ENCODE measurements at regions not wholly inside any gene's neighbourhood (a gene's known extent, or its start where the extent isn't known, plus 50 kb on each side); places are given as distances from the start of the nearest gene placed in this dataset.

- Histone ChIP-seq H3K4me1 (ENCODE audit: control insufficient read depth, insufficient read depth, low read length) (no peaks in the 10 kb centered on the region), H3K4me3 (ENCODE audit: low read length) (no peak overlapping the region), H3K9me3 (ENCODE audit: control insufficient read depth, low read depth, low read length) (no peaks in the 10 kb centered on the region), H3K27me3 (ENCODE audit: control insufficient read depth, insufficient read depth, low read length) (no peaks in the 10 kb centered on the region), H3K27ac (ENCODE audit: low read length) (no peak overlapping the region), H3K36me3 (ENCODE audit: control insufficient read depth, insufficient read depth, low read length) (no peaks in the 10 kb centered on the region)
- peak in 1 of 2 donors; percentile 30 for DNase-seq
- no CpG with 5 or more reads among the region's 4 CpGs for WGBS (ENCODE audit: insufficient coverage, low lambda C conversion rate)
Measured at GRCh38 chr13:38518328-38518727, 168.5 kb upstream of the FREM2 start.

- H3K4me1 ChIP-seq (ENCODE audit: control insufficient read depth, insufficient read depth, low read length) = no peaks in the 10 kb centered on the region
- H3K9me3 ChIP-seq (ENCODE audit: control insufficient read depth, low read depth, low read length) = no peaks in the 10 kb centered on the region
- no peaks in the 10 kb centered on the region for H3K36me3 ChIP-seq (ENCODE audit: control insufficient read depth, insufficient read depth, low read length)
- H3K27ac ChIP-seq (ENCODE audit: low read length) = no peak overlapping the region
- no peak overlapping the region for H3K4me3 ChIP-seq (ENCODE audit: low read length)
- WGBS (ENCODE audit: insufficient coverage, low lambda C conversion rate) = 83% methylated on average over 1 of the region's 6 CpGs
- no peaks in the 10 kb centered on the region for H3K27me3 ChIP-seq (ENCODE audit: control insufficient read depth, insufficient read depth, low read length)
- DNase-seq = no peak
Measured at GRCh38 chr13:38519229-38519911, 167.5 kb upstream of the FREM2 start.

GRCh38 chr13:38520041-38520440 is 166.8 kb upstream of the FREM2 start:
- WGBS (ENCODE audit: insufficient coverage, low lambda C conversion rate) = no CpG with 5 or more reads among the region's 5 CpGs
- H3K27ac ChIP-seq (ENCODE audit: low read length) = no peak overlapping the region
- H3K9me3 ChIP-seq (ENCODE audit: control insufficient read depth, low read depth, low read length) = no peaks in the 10 kb centered on the region
- no peaks in the 10 kb centered on the region for H3K36me3 ChIP-seq (ENCODE audit: control insufficient read depth, insufficient read depth, low read length)
- H3K27me3 ChIP-seq (ENCODE audit: control insufficient read depth, insufficient read depth, low read length) = no peaks in the 10 kb centered on the region
- H3K4me3 ChIP-seq (ENCODE audit: low read length) = no peak overlapping the region
- DNase-seq = peak in 1 of 2 donors; percentile 40
- no peaks in the 10 kb centered on the region for H3K4me1 ChIP-seq (ENCODE audit: control insufficient read depth, insufficient read depth, low read length)

GRCh38 chr13:38527140-38527539 is 159.7 kb upstream of the FREM2 start:
- no peaks in the 10 kb centered on the region for H3K9me3 ChIP-seq (ENCODE audit: control insufficient read depth, low read depth, low read length)
- no peak for DNase-seq
- 60% methylated on average over 2 of the region's 5 CpGs for WGBS (ENCODE audit: insufficient coverage, low lambda C conversion rate)
- H3K36me3 ChIP-seq (ENCODE audit: control insufficient read depth, insufficient read depth, low read length) = no peaks in the 10 kb centered on the region
- peaks cover 3% of the 10 kb centered on the region for H3K4me1 ChIP-seq (ENCODE audit: control insufficient read depth, insufficient read depth, low read length)
- H3K27ac ChIP-seq (ENCODE audit: low read length) = no peak overlapping the region
- no peaks in the 10 kb centered on the region for H3K27me3 ChIP-seq (ENCODE audit: control insufficient read depth, insufficient read depth, low read length)
- no peak overlapping the region for H3K4me3 ChIP-seq (ENCODE audit: low read length)

DNA sequence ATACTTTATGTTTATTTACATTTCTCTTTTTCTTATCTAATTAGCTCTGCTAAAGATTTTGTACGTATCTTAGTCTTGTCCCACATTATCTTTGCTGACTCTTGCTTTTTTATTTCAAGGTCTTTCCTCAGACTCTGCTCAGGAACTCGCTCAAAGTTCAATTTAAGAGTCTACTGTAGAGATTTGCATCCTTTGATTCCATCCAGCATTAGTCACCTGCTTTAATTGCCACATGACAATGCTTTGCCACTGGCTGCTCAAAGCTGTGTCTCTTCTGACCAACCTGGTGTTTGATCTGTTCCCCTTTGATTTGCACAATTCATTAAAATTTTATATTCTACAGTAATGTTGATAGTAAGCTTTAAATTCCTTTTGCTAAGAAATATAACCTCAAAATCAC is 157.9 kb upstream of the FREM2 start:
- WGBS (ENCODE audit: insufficient coverage, low lambda C conversion rate) = 27% methylated on average over 2 of the region's 2 CpGs
- Histone ChIP-seq H3K27me3 (ENCODE audit: control insufficient read depth, insufficient read depth, low read length) (no peaks in the 10 kb centered on the region), H3K9me3 (ENCODE audit: control insufficient read depth, low read depth, low read length) (no peaks in the 10 kb centered on the region), H3K27ac (ENCODE audit: low read length) (peak overlapping the region; percentile 30), H3K36me3 (ENCODE audit: control insufficient read depth, insufficient read depth, low read length) (no peaks in the 10 kb centered on the region), H3K4me1 (ENCODE audit: control insufficient read depth, insufficient read depth, low read length) (peaks cover 3% of the 10 kb centered on the region), H3K4me3 (ENCODE audit: low read length) (no peak overlapping the region)
- DNase-seq = peak; percentile 35 to 82

DNA sequence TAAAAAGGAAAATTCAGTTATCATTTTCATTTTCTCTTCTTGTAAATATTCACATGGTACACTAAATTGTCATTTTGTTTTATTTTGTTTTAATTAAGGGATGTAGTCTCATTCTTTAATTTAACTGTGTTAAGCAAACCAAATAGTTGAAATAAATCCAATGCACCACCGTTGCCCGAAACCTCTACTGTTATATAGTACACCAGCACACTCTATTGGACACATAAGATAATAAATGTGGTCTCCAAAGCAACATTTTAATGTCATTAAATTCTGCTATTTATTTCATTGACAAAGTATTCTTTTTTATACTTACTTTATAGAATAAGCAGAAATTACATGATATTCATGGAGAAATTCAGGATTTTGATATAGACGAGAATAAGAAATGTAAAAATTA is 156.4 kb upstream of the FREM2 start:
- Histone ChIP-seq H3K4me1 (ENCODE audit: control insufficient read depth, insufficient read depth, low read length) (peaks cover 4% of the 10 kb centered on the region), H3K27ac (ENCODE audit: low read length) (no peak overlapping the region), H3K36me3 (ENCODE audit: control insufficient read depth, insufficient read depth, low read length) (no peaks in the 10 kb centered on the region), H3K4me3 (ENCODE audit: low read length) (no peak overlapping the region), H3K9me3 (ENCODE audit: control insufficient read depth, low read depth, low read length) (no peaks in the 10 kb centered on the region), H3K27me3 (ENCODE audit: control insufficient read depth, insufficient read depth, low read length) (no peaks in the 10 kb centered on the region)
- 83% methylated on average over 1 of the region's 3 CpGs for WGBS (ENCODE audit: insufficient coverage, low lambda C conversion rate)
- no peak for DNase-seq

GRCh38 chr13:38535261-38535660 is 151.6 kb upstream of the FREM2 start:
- H3K4me1 ChIP-seq (ENCODE audit: control insufficient read depth, insufficient read depth, low read length) = peaks cover 2% of the 10 kb centered on the region
- no peak for DNase-seq
- H3K27ac ChIP-seq (ENCODE audit: low read length) = no peak overlapping the region
- no peaks in the 10 kb centered on the region for H3K9me3 ChIP-seq (ENCODE audit: control insufficient read depth, low read depth, low read length)
- no peaks in the 10 kb centered on the region for H3K27me3 ChIP-seq (ENCODE audit: control insufficient read depth, insufficient read depth, low read length)
- H3K4me3 ChIP-seq (ENCODE audit: low read length) = no peak overlapping the region
- no peaks in the 10 kb centered on the region for H3K36me3 ChIP-seq (ENCODE audit: control insufficient read depth, insufficient read depth, low read length)
- WGBS (ENCODE audit: insufficient coverage, low lambda C conversion rate) = no CpG with 5 or more reads among the region's 7 CpGs

- 77% methylated on average over 3 of the region's 3 CpGs for WGBS (ENCODE audit: insufficient coverage, low lambda C conversion rate)
- Histone ChIP-seq H3K27ac (ENCODE audit: low read length) (no peak overlapping the region), H3K27me3 (ENCODE audit: control insufficient read depth, insufficient read depth, low read length) (no peaks in the 10 kb centered on the region)
Measured at GRCh38 chr13:38537051-38537450, 149.8 kb upstream of the FREM2 start.

DNA sequence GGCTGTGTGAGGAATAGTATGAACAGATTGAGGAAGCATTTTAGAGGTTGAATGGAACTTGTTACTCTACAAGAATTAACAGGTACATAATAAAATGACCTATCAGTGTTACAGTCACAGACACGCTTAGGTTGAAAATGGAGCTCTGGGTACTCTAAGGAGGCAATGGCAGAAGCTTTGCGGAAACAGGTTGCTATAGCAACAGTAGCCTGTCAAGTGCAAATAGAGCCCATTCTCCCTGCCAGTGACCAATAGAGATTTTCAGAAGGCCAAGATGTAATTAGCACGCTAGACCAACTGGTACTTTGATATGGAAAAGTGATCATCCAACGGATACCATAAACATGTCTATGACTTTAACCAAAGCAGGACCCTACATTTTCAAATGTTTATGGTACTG is 148.5 kb upstream of the FREM2 start:
- Histone ChIP-seq H3K27me3 (ENCODE audit: control insufficient read depth, insufficient read depth, low read length) (no peaks in the 10 kb centered on the region), H3K27ac (ENCODE audit: low read length) (no peak overlapping the region), H3K36me3 (ENCODE audit: control insufficient read depth, insufficient read depth, low read length) (no peaks in the 10 kb centered on the region), H3K9me3 (ENCODE audit: control insufficient read depth, low read depth, low read length) (no peaks in the 10 kb centered on the region), H3K4me1 (ENCODE audit: control insufficient read depth, insufficient read depth, low read length) (peaks cover 2% of the 10 kb centered on the region), H3K4me3 (ENCODE audit: low read length) (no peak overlapping the region)
- WGBS (ENCODE audit: insufficient coverage, low lambda C conversion rate) = 64% methylated on average over 2 of the region's 4 CpGs
- DNase-seq = no peak

More at GRCh38 chr13:38537051-38537450, 149.8 kb upstream of the FREM2 start:
- Histone ChIP-seq H3K36me3 (ENCODE audit: control insufficient read depth, insufficient read depth, low read length) (no peaks in the 10 kb centered on the region), H3K9me3 (ENCODE audit: control insufficient read depth, low read depth, low read length) (no peaks in the 10 kb centered on the region), H3K4me1 (ENCODE audit: control insufficient read depth, insufficient read depth, low read length) (peaks cover 2% of the 10 kb centered on the region), H3K4me3 (ENCODE audit: low read length) (no peak overlapping the region)
- no peak for DNase-seq

DNA sequence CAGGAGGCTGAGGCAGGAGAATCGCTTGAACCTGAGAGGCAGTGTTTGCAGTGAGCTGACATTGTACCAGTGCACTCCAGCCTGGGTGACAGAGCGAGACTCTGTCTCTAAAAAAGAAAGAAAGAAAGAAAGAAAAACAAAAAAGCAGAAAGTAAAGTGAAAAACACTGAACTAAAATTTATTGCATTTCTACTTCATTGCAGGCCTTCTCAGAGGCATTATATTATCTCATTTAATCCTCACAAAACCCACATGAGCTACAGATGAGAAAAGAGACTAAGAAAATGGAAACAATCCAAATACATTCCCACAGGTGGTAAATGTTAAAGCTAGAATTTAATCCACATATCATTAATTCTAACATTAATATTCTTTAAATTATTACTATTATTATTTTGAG is 147.2 kb upstream of the FREM2 start:
- no peak overlapping the region for H3K27ac ChIP-seq (ENCODE audit: low read length)
- 100% methylated on average over 1 of the region's 2 CpGs for WGBS (ENCODE audit: insufficient coverage, low lambda C conversion rate)
- H3K27me3 ChIP-seq (ENCODE audit: control insufficient read depth, insufficient read depth, low read length) = no peaks in the 10 kb centered on the region
- no peaks in the 10 kb centered on the region for H3K9me3 ChIP-seq (ENCODE audit: control insufficient read depth, low read depth, low read length)
- no peak overlapping the region for H3K4me3 ChIP-seq (ENCODE audit: low read length)
- peaks cover 2% of the 10 kb centered on the region for H3K4me1 ChIP-seq (ENCODE audit: control insufficient read depth, insufficient read depth, low read length)
- H3K36me3 ChIP-seq (ENCODE audit: control insufficient read depth, insufficient read depth, low read length) = no peaks in the 10 kb centered on the region
- no peak for DNase-seq

GRCh38 chr13:38542601-38543000 is 144.3 kb upstream of the FREM2 start:
- no peak overlapping the region for H3K4me3 ChIP-seq (ENCODE audit: low read length)
- WGBS (ENCODE audit: insufficient coverage, low lambda C conversion rate) = 73% methylated on average over 3 of the region's 3 CpGs
- DNase-seq = no peak

More at GRCh38 chr13:38542601-38543000, 144.3 kb upstream of the FREM2 start:
- Histone ChIP-seq H3K9me3 (ENCODE audit: control insufficient read depth, low read depth, low read length) (no peaks in the 10 kb centered on the region), H3K27me3 (ENCODE audit: control insufficient read depth, insufficient read depth, low read length) (no peaks in the 10 kb centered on the region), H3K27ac (ENCODE audit: low read length) (no peak overlapping the region), H3K4me1 (ENCODE audit: control insufficient read depth, insufficient read depth, low read length) (no peaks in the 10 kb centered on the region), H3K36me3 (ENCODE audit: control insufficient read depth, insufficient read depth, low read length) (no peaks in the 10 kb centered on the region)

Measured in large intestine (tissue), 3 donors.